ENCODE measurements at regions not wholly inside any gene's neighbourhood (a gene's known extent, or its start where the extent isn't known, plus 50 kb on each side); places are given as distances from the start of the nearest gene placed in this dataset.

- TF ChIP-seq CTCF (IDR thresholded peaks at IDR 0.05; ENCODE audit: low read depth, low read length, poor library complexity, severe bottlenecking) (no peak), EZH2phosphoT487 (IDR thresholded peaks at IDR 0.05; ENCODE audit: borderline replicate concordance, low read length) (no peak)
Observed at GRCh38 chr1:61005614-61006580, 76.5 kb upstream of the NFIA start.

Measured in DOHH2 (cell line).